Activated CD4-positive, alpha-beta T cell treated with anti-CD3 and anti-CD28 coated beads for 4 hours (primary cell): ENCODE measurements at regions not wholly inside any gene's neighbourhood (a gene's known extent, or its start where the extent isn't known, plus 50 kb on each side); places are given as distances from the start of the nearest gene placed in this dataset.
"Not testable (repeated sequence)": the region's sequence is repeated elsewhere in the genome, so short reads cannot be mapped to it uniquely, and the experiment has no call there.

Experiments
- DNase-seq, 2 donors: peaks; one replicate each; pipeline ENCODE4 v3.0.0-alpha.2; 2020

- no peak for DNase-seq
These were observed 150.3 kb downstream of the RPLP1 start for GRCh38 chr15:69602921-69603320.

- DNase-seq = no peak
These were observed 150.9 kb downstream of the RPLP1 start for GRCh38 chr15:69603369-69604071.

- DNase-seq = no peak
These were observed 151.4 kb downstream of the RPLP1 start for GRCh38 chr15:69604072-69604411.

- DNase-seq = no peak
These were observed 153.5 kb downstream of the RPLP1 start for GRCh38 chr15:69606144-69606543.

GRCh38 chr15:69606921-69607500 is 154.4 kb downstream of the RPLP1 start:
- no peak for DNase-seq

- no peak for DNase-seq
These were observed 156.0 kb downstream of the RPLP1 start for GRCh38 chr15:69608661-69609060.

GRCh38 chr15:69609176-69609575 is 156.6 kb downstream of the RPLP1 start:
- DNase-seq = no peak

- no peak for DNase-seq
These were observed 157.2 kb downstream of the RPLP1 start for GRCh38 chr15:69609776-69610175.

- DNase-seq = no peak
These were observed 157.7 kb downstream of the RPLP1 start for GRCh38 chr15:69610277-69610676.

- no peak for DNase-seq
These were observed 158.2 kb downstream of the RPLP1 start for GRCh38 chr15:69610858-69611257.

- DNase-seq = no peak
These were observed 159.5 kb downstream of the RPLP1 start for GRCh38 chr15:69612112-69612511.

GRCh38 chr15:69613182-69613581 is 160.6 kb downstream of the RPLP1 start:
- DNase-seq = no peak

GRCh38 chr15:69613988-69614387 is 161.4 kb downstream of the RPLP1 start:
- no peak for DNase-seq

GRCh38 chr15:69615736-69616135 is 163.1 kb downstream of the RPLP1 start:
- no peak for DNase-seq

- no peak for DNase-seq
These were observed 163.9 kb downstream of the RPLP1 start for GRCh38 chr15:69616558-69616957.

GRCh38 chr15:69617144-69617543 is 164.5 kb downstream of the RPLP1 start:
- DNase-seq = not testable (repeated sequence)

GRCh38 chr15:69623392-69624154 is 171.0 kb downstream of the RPLP1 start:
- DNase-seq = no peak

- no peak for DNase-seq
These were observed 171.5 kb downstream of the RPLP1 start for GRCh38 chr15:69624155-69624520.

GRCh38 chr15:69624816-69625215 is 172.2 kb downstream of the RPLP1 start:
- no peak for DNase-seq

- no peak for DNase-seq
These were observed 172.7 kb downstream of the RPLP1 start for GRCh38 chr15:69625328-69625727.

- DNase-seq = no peak
These were observed 173.8 kb downstream of the RPLP1 start for GRCh38 chr15:69626095-69627066.

GRCh38 chr15:69627548-69628158 is 175.0 kb downstream of the RPLP1 start:
- no peak for DNase-seq
